HK-2 (cell line): ENCODE measurements at regions not wholly inside any gene's neighbourhood (a gene's known extent, or its start where the extent isn't known, plus 50 kb on each side); places are given as distances from the start of the nearest gene placed in this dataset.
"Not testable (repeated sequence)": the region's sequence is repeated elsewhere in the genome, so short reads cannot be mapped to it uniquely, and the experiment has no call there.

Source experiments
- DNase-seq: peaks from one replicate; pipeline ENCODE4 v3.0.0-alpha.2; 2018; ENCODE audit not compliant: unreplicated experiment

- DNase-seq, result no peak
Measured at GRCh38 chr10:83517456-83517855, 621.9 kb upstream of the GHITM start.

- no peak for DNase-seq
Measured at GRCh38 chr10:83518779-83519178, 620.5 kb upstream of the GHITM start.

GRCh38 chr10:83520386-83520785 lies 618.9 kb upstream of the GHITM start:
- DNase-seq, result not testable (repeated sequence)

- DNase-seq, result no peak
Measured at GRCh38 chr10:83522456-83522855, 616.9 kb upstream of the GHITM start.

- DNase-seq, result no peak
Measured at GRCh38 chr10:83522881-83523386, 616.4 kb upstream of the GHITM start.

- no peak for DNase-seq
Measured at GRCh38 chr10:83527934-83528333, 611.4 kb upstream of the GHITM start.

- no peak for DNase-seq
Measured at GRCh38 chr10:83533290-83533689, 606.0 kb upstream of the GHITM start.

- DNase-seq, result no peak
Measured at GRCh38 chr10:83536426-83536825, 602.9 kb upstream of the GHITM start.

- no peak for DNase-seq
Measured at GRCh38 chr10:83538047-83538446, 601.3 kb upstream of the GHITM start.

- no peak for DNase-seq
Measured at GRCh38 chr10:83539528-83540308, 599.6 kb upstream of the GHITM start.

- no peak for DNase-seq
Measured at GRCh38 chr10:83541046-83541445, 598.3 kb upstream of the GHITM start.

GRCh38 chr10:83542774-83543411 lies 596.4 kb upstream of the GHITM start:
- DNase-seq, result no peak

- no peak for DNase-seq
Measured at GRCh38 chr10:83543691-83544462, 595.4 kb upstream of the GHITM start.

GRCh38 chr10:83545901-83546391 lies 593.4 kb upstream of the GHITM start:
- no peak for DNase-seq

GRCh38 chr10:83551190-83551589 lies 588.1 kb upstream of the GHITM start:
- DNase-seq, result not testable (repeated sequence)

- no peak for DNase-seq
Measured at GRCh38 chr10:83553366-83553765, 585.9 kb upstream of the GHITM start.

GRCh38 chr10:83555264-83555663 lies 584.0 kb upstream of the GHITM start:
- DNase-seq, result no peak

- DNase-seq, result no peak
Measured at GRCh38 chr10:83562381-83562780, 576.9 kb upstream of the GHITM start.

GRCh38 chr10:83564889-83565588 lies 574.3 kb upstream of the GHITM start:
- no peak for DNase-seq

GRCh38 chr10:83572036-83572435 lies 567.3 kb upstream of the GHITM start:
- no peak for DNase-seq

- no peak for DNase-seq
Measured at GRCh38 chr10:83574770-83575169, 564.5 kb upstream of the GHITM start.

GRCh38 chr10:83577421-83577820 lies 561.9 kb upstream of the GHITM start:
- no peak for DNase-seq
